ENCODE measurements at regions not wholly inside any gene's neighbourhood (a gene's known extent, or its start where the extent isn't known, plus 50 kb on each side); places are given as distances from the start of the nearest gene placed in this dataset.

GRCh38 chr6:119952696-119953095 is 603.1 kb upstream of the MAN1A1 start:
- H3K4me1 ChIP-seq = no peaks in the 10 kb centered on the region
- H3K9me3 ChIP-seq = peaks cover 0 to 8% (median 3%) of the 10 kb centered on the region in 4 donors
- no peak for DNase-seq (ENCODE audit: low spot score in 2 of 2)
- H3K4me3 ChIP-seq = no peak overlapping the region
- no peaks in the 10 kb centered on the region for H3K27me3 ChIP-seq
- TF ChIP-seq CTCF (IDR thresholded peaks at IDR 0.05) (no peak), EP300 (IDR thresholded peaks at IDR 0.05) (no peak), POLR2A (IDR thresholded peaks at IDR 0.05) (no peak)
- WGBS, 2 donors = 88 to 90% methylated on average over 3 of the region's 3 CpGs
- H3K27ac ChIP-seq = no peak overlapping the region
- no peaks in the 10 kb centered on the region for H3K36me3 ChIP-seq

DNA sequence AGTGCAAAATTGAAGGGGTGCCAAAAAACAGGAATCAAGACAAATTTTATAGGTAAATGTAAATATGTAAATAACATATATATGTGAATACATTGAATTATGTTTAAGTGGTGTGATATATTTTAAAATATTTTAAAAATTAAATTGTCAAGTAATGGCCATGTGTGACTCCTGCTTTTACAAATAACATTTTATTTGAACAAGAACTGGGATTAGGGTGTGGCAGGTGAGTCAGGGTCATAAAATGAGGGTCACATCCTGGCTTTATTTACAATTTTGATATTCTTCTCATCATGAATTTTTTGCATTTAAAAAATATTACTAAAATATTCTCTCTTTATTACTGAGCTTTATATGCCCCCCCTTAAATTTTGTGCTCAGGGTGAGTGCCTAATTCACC is 601.1 kb upstream of the MAN1A1 start:
- H3K27ac ChIP-seq = no peak overlapping the region
- H3K9me3 ChIP-seq = peaks cover 0 to 8% (median 3%) of the 10 kb centered on the region in 4 donors
- H3K27me3 ChIP-seq = no peaks in the 10 kb centered on the region
- TF ChIP-seq EP300 (IDR thresholded peaks at IDR 0.05) = no peak
- TF ChIP-seq POLR2A (IDR thresholded peaks at IDR 0.05) = no peak
- no peak for TF ChIP-seq CTCF (IDR thresholded peaks at IDR 0.05)
- H3K36me3 ChIP-seq = no peaks in the 10 kb centered on the region
- DNase-seq (ENCODE audit: low spot score in 2 of 2) = no peak
- no peak overlapping the region for H3K4me3 ChIP-seq
- H3K4me1 ChIP-seq = no peaks in the 10 kb centered on the region

GRCh38 chr6:119942078-119942752 is 592.7 kb upstream of the MAN1A1 start:
- H3K36me3 ChIP-seq = no peaks in the 10 kb centered on the region
- no peak overlapping the region for H3K4me3 ChIP-seq
- no peaks in the 10 kb centered on the region for H3K27me3 ChIP-seq
- peaks cover 0 to 7% (median 0%) of the 10 kb centered on the region in 4 donors for H3K9me3 ChIP-seq
- no peak overlapping the region for H3K27ac ChIP-seq
- TF ChIP-seq POLR2A (IDR thresholded peaks at IDR 0.05) = no peak
- TF ChIP-seq CTCF (IDR thresholded peaks at IDR 0.05) = no peak
- no peak for TF ChIP-seq EP300 (IDR thresholded peaks at IDR 0.05)
- WGBS, 2 donors = 85 to 91% methylated on average over 3 of the region's 3 CpGs
- H3K4me1 ChIP-seq = no peaks in the 10 kb centered on the region
- DNase-seq (ENCODE audit: low spot score in 2 of 2) = no peak

DNA sequence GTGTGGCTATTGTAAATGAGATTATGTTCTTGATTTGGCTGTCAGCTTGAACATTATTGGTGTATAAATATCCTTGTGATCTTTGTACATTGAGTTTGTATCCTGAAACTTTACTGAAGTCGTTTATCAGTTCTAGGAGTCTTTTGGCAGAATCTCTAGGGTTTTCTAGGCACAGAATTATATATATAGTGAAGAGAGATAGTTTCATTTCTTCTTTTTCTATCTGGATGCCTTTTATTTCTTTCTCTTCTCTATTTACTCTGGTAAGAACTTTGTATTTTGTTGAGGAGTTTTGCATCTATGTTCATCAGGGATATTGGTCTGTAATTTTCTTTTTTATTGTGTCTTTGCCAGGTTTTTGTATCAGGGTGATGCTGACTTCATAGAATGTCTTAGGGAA is 589.2 kb upstream of the MAN1A1 start:
- H3K4me3 ChIP-seq = no peak overlapping the region
- no peaks in the 10 kb centered on the region for H3K4me1 ChIP-seq
- no peak overlapping the region for H3K27ac ChIP-seq
- WGBS, 2 donors = 50 to 63% methylated on average over 1 of the region's 1 CpG
- no peak for TF ChIP-seq CTCF (IDR thresholded peaks at IDR 0.05)
- no peak for TF ChIP-seq EP300 (IDR thresholded peaks at IDR 0.05)
- TF ChIP-seq POLR2A (IDR thresholded peaks at IDR 0.05) = no peak
- H3K27me3 ChIP-seq = no peaks in the 10 kb centered on the region
- peaks cover 0 to 7% (median 0%) of the 10 kb centered on the region in 4 donors for H3K9me3 ChIP-seq
- DNase-seq (ENCODE audit: low spot score in 2 of 2) = no peak
- H3K36me3 ChIP-seq = no peaks in the 10 kb centered on the region

- WGBS, 2 donors = 77 to 85% methylated on average over 1 of the region's 1 CpG
- TF ChIP-seq EP300 (IDR thresholded peaks at IDR 0.05) (no peak), POLR2A (IDR thresholded peaks at IDR 0.05) (no peak), CTCF (IDR thresholded peaks at IDR 0.05) (no peak)
- Histone ChIP-seq H3K27me3 (no peaks in the 10 kb centered on the region), H3K9me3 (peaks cover 0 to 7% (median 0%) of the 10 kb centered on the region in 4 donors), H3K4me1 (no peaks in the 10 kb centered on the region), H3K36me3 (no peaks in the 10 kb centered on the region), H3K27ac (no peak overlapping the region), H3K4me3 (no peak overlapping the region)
- no peak for DNase-seq (ENCODE audit: low spot score in 2 of 2)
These were observed 585.3 kb upstream of the MAN1A1 start for GRCh38 chr6:119934816-119935215.

Measured in tibial nerve (tissue), 4 donors.